MV-4-11 (cell line): ENCODE measurements at regions not wholly inside any gene's neighbourhood (a gene's known extent, or its start where the extent isn't known, plus 50 kb on each side); places are given as distances from the start of the nearest gene placed in this dataset.

Source experiments
- DNase-seq: peaks from one replicate; lab custom pipeline; 2025; lab: John Stamatoyannopoulos, UW

- no peak for DNase-seq
These were observed 711.5 kb downstream of the RPS29 start for GRCh38 chr14:48874711-48875110.

DNA sequence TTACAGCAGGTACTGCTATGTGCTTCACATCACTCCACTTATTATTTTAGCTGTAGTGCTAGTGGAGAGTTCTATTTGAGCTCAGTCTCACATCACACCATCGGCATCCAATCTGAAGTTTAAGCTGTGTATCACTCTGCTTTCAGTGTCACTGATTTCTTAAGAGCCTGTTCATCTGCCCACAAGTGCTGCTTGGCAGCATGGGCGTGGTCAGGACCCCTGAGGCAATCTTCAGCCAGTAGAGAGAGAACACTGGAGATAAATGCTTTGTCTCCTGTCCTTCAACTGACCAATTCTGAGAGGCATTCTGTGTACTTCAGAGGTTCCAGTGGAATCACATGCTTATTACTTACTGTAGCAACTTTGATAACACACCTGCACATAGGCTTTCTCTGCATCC, 728.8 kb downstream of the RPS29 start:
- no peak for DNase-seq

DNA sequence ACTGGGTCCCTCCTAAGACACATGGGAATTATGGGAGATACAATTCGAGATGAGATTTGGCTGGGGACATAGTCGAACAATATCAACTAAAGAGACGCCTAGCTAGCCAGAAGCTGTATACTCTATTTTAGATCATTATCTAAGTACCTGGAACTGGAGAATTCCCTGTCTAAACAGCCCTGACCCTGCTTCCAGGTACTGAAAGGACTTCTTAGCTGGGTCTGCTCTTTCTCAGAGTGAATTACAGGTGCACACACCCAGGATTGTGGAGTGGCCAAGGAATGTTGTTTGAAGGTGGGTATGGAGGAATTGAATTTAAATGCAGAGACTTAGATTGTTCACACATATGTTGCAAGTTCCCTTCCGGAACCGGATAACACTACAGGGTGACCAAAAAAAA, 733.0 kb downstream of the RPS29 start:
- no peak for DNase-seq

GRCh38 chr14:48849741-48850322, 736.3 kb downstream of the RPS29 start:
- DNase-seq = no peak

GRCh38 chr14:48842785-48843184, 743.4 kb downstream of the RPS29 start:
- DNase-seq = no peak

- no peak for DNase-seq
These were observed 760.1 kb downstream of the RPS29 start for GRCh38 chr14:48826058-48826457.

DNA sequence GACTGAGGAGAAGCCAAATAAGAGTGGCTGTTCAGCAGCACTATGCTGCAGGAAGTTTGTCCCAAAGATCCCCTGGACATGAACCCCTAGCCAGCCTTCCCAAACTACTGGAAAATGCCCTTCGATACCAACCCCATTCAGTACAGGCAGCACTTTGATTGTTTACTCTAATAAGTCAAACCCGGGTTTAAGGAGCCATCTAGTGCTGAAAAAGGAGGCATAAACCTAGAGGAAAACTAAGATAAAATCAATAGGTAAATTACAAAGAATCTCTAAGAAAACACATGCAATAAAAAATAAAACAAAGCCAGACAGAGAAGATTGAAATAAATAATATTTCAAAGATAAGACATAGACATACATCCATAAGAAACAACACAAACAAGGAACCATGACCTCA, 771.6 kb downstream of the RPS29 start:
- no peak for DNase-seq

- DNase-seq = no peak
These were observed 780.9 kb downstream of the RPS29 start for GRCh38 chr14:48805315-48805714.

GRCh38 chr14:48792376-48793024, 793.7 kb downstream of the RPS29 start:
- DNase-seq = no peak

- DNase-seq = no peak
These were observed 797.4 kb downstream of the RPS29 start for GRCh38 chr14:48788771-48789170.

GRCh38 chr14:48786498-48786897, 799.7 kb downstream of the RPS29 start:
- DNase-seq = no peak

GRCh38 chr14:48771717-48772116, 814.5 kb downstream of the RPS29 start:
- no peak for DNase-seq

DNA sequence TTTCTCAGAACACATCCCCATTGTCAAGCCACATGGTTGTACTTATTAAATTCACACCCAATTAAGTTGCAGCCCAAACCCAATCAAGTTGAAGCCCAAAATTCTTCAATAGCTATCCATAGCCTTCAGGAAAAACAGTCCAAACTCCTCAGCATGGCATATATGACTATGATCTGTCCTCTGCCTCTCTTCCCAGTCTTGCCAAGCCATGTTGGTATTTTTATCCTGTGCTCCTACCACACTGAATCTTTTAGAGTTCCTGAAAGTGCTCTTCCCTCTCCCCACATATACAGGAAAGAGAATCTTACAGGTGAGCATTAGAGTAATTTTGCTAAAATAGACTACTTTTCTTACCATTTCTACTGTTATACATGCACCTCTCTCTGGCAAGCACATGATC, 834.9 kb downstream of the RPS29 start:
- DNase-seq = no peak

DNA sequence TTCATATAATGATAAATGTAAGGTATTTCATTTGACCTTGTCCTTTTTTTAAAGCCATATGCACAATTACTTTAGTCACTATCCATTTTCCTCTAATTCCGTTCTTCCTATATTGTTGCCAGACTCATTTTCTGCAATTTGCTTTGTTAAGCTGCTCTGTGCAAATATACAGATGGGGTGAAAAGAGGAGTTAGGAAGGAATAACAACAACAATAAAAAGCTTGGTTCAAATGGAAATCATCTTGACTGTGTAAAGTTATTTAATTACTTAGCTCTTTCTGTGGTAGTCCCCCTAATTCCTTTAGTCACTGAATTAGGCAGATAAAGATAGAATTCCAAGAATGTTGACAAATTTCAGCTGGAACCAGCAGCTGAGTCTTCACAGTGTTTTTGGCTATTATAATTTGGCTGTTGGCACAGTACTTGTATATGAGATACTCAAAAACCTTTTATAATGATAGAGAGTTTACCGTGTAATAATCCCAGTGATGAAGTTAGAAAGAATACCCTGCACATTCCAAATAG, 838.0 kb downstream of the RPS29 start:
- DNase-seq = no peak

- no peak for DNase-seq
These were observed 838.6 kb downstream of the RPS29 start for GRCh38 chr14:48747561-48748089.

GRCh38 chr14:48744202-48744601, 842.0 kb downstream of the RPS29 start:
- DNase-seq = no peak

DNA sequence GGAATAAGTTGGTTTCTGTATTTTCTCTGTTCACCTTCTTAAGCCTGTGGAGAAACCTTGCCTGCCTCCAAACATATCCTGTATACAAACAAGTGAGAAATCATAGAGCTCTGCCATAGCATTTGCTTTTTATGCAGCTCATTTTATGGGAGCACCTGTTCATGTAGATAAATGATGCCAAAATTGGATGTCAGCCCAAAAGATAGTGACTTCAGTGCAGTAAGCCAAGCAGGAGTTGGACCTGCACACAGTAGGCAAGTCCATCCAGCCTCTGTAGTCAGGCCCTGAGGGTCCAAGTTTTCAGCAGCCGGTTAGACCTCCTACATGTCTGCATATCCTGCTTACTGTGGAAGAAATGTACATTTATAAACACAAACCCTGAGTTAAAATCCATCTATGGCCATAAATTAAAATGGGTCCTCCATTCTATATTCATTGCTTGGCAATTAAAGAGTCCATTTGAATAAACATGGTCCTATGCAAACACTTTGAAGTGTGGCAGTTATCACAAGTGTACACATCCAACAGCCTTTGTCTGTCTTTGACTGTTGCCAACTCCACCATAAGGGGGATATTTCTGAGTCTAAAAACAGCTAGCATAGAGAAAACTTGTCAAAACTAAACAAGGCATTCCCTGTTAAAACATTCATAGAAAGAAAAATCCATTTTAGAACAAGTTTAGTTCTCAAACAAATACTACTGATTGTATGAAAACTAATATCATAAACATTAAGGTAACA, 847.8 kb downstream of the RPS29 start:
- no peak for DNase-seq

DNA sequence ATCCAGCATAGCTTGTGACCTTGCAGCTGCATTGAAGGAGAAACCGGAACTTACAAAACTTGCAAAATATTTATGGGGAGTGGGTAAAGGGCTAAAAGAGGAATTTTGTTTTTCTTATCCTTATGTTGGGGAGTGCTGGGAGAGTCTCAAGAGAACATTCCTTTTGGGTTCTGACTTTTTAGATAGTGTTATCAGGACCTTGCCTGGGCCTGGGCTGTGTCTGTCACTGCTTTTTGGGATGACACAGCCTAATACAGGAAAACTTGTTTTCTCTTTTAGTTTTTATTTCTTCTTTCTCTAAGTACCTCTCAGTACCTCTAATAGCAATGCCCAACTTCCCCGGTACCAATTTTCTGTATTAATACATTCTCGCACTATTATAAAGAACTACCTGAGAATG, 850.6 kb downstream of the RPS29 start:
- no peak for DNase-seq

GRCh38 chr14:48731260-48731659, 854.9 kb downstream of the RPS29 start:
- DNase-seq = no peak

DNA sequence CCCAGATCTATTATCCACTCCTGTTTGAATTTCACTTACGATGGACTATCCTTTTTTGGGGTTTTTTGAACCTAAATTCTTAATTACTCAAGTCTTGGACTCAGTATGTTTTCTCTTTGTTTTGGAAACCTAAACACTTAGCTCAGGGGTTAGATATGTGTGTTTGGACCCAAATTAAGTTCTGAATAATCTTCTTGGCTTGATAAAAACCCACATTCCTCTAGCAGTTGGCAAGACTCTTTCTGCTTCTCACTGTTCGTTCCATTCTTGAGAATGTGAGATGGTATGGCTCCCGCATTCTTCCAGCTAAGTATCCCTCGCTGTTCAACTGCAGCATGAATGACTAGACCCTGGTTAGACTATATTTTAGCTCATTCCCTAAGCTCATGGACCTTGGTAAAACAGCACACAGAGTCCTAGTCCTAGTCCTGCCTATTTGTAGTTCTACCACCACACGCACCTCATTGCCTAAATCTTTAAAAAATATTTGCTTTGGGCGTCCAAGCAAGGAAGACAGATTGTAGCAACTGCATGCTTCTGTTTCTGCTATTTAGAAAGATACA, 860.0 kb downstream of the RPS29 start:
- no peak for DNase-seq

GRCh38 chr14:48725051-48725734, 861.0 kb downstream of the RPS29 start:
- DNase-seq = no peak
